GM23248 (cell line): ENCODE measurements at regions not wholly inside any gene's neighbourhood (a gene's known extent, or its start where the extent isn't known, plus 50 kb on each side); places are given as distances from the start of the nearest gene placed in this dataset.

Source experiments
- DNase-seq: peaks from one replicate; pipeline ENCODE4 v3.0.0-alpha.2; 2015
- H2AFZ ChIP-seq: fragments of 200-600 bp; sonication (generic); 2 replicates; pipeline ENCODE4 v1.6.1; 2016; ENCODE audit warnings: antibody characterized with exemption
- H3F3A ChIP-seq: fragments of 200-600 bp; sonication (generic); 2 replicates; pipeline ENCODE4 v1.6.1; 2016; ENCODE audit warnings: mild to moderate bottlenecking, antibody characterized with exemption, mixed run types; ENCODE audit not compliant: insufficient read depth
- H3K27ac ChIP-seq: fragments of 200-600 bp; sonication (generic); 2 replicates; pipeline ENCODE4 v1.5.1; 2016; ENCODE audit warnings: mild to moderate bottlenecking
- H3K27me3 ChIP-seq: fragments of 200-600 bp; sonication (generic); replicated peaks from 2 replicates; pipeline ENCODE4 v1.6.1; 2016; ENCODE audit warnings: mild to moderate bottlenecking; ENCODE audit not compliant: insufficient read depth
- H3K36me3 ChIP-seq: fragments of 200-600 bp; sonication (generic); 2 replicates; pipeline ENCODE4 v1.6.1; 2016; ENCODE audit warnings: low read depth, mild to moderate bottlenecking
- H3K4me1 ChIP-seq: fragments of 200-600 bp; sonication (generic); 2 replicates; pipeline ENCODE4 v1.6.1; 2016; ENCODE audit warnings: mild to moderate bottlenecking; ENCODE audit not compliant: insufficient read depth
- H3K4me2 ChIP-seq: fragments of 200-600 bp; sonication (generic); one replicate; pipeline ENCODE4 v1.6.1; 2016; ENCODE audit warnings: mild to moderate bottlenecking; ENCODE audit not compliant: unreplicated experiment
- H3K4me3 ChIP-seq: fragments of 200-600 bp; sonication (generic); 2 replicates; pipeline ENCODE4 v1.5.1; 2016; ENCODE audit warnings: mild to moderate bottlenecking
- H3K79me2 ChIP-seq: fragments of 200-600 bp; sonication (generic); 2 replicates; pipeline ENCODE4 v1.6.1; 2016; ENCODE audit warnings: mild to moderate bottlenecking; ENCODE audit not compliant: insufficient read depth
- H3K9ac ChIP-seq: fragments of 200-600 bp; sonication (generic); 2 replicates; pipeline ENCODE4 v1.6.1; 2016; ENCODE audit warnings: mild to moderate bottlenecking
- H3K9me2 ChIP-seq: fragments of 200-600 bp; sonication (generic); 2 replicates; pipeline ENCODE4 v1.6.1; 2016; ENCODE audit warnings: mixed run types, mild to moderate bottlenecking, moderate library complexity; ENCODE audit not compliant: insufficient read depth
- H3K9me3 ChIP-seq: fragments of 200-600 bp; sonication (generic); one replicate; pipeline ENCODE4 v1.6.1; 2017; ENCODE audit warnings: low read depth
- H4K20me1 ChIP-seq: fragments of 200-600 bp; sonication (generic); 2 replicates; pipeline ENCODE4 v1.6.0; 2016; ENCODE audit not compliant: insufficient read depth
- EZH2 ChIP-seq: fragments of 200-600 bp; sonication (generic); IDR thresholded peaks from 2 replicates; pipeline ENCODE4 v1.6.1; 2018; ENCODE audit warnings: antibody characterized with exemption, mild to moderate bottlenecking; ENCODE audit not compliant: insufficient read depth, poor library complexity, severe bottlenecking
- EZH2phosphoT487 ChIP-seq: fragments of 200-600 bp; sonication (generic); IDR thresholded peaks from 2 replicates; pipeline ENCODE4 v1.6.1; 2018; ENCODE audit warnings: antibody characterized with exemption, moderate library complexity, mild to moderate bottlenecking, low read depth; ENCODE audit not compliant: insufficient read depth
- WGBS, 2 experiments: methylation state at CpG; one replicate each; pipeline ENCODE4 v1.1.6; 2015 to 2017; ENCODE audit warnings: low lambda C conversion rate in 2 of 2, low coverage in 1 of 2; ENCODE audit errors: missing lambda C conversion rate in 2 of 2; 5-methylcytosine and 5-hydroxymethylcytosine counted together
- in situ Hi-C: fragments of 300-500 bp; cut with MboI; formaldehyde crosslinking; loops from 2 replicates; pipeline ENCODE4 v1.15.0; 2020

DNA sequence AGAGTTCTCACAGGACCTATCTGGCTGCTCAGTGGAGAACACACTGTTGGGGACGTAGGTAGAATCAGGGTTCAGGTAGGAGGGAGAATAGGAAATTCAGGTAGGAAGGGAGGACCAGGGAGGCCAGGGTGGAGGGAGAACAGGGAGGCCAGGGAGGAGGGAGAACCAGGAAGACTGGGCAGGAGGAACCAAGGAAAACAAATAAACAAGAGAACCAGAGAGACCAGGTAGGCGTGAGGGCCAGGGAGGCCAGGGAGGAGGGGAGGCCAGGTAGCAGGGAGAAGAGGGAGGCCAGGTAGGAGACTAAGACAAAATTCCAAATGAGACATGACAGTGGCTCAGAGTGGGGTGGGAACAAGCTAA lies 337.6 kb downstream of the EIPR1 start:
- Histone ChIP-seq H3K79me2 (no peaks in the 10 kb centered on the region), H3K4me2 (no peak overlapping the region), H3K9ac (no peak overlapping the region), H3K4me3 (no peak overlapping the region), H3K9me2 (no peaks in the 10 kb centered on the region), H4K20me1 (no peaks in the 10 kb centered on the region), H3F3A (no peaks in the 10 kb centered on the region), H2AFZ (no peak overlapping the region), H3K36me3 (no peaks in the 10 kb centered on the region), H3K27ac (no peak overlapping the region), H3K4me1 (no peaks in the 10 kb centered on the region), H3K9me3 (no peaks in the 10 kb centered on the region), H3K27me3 (no peaks in the 10 kb centered on the region)
- no peak for DNase-seq
- 15 to 55% methylated on average over 2 of the region's 2 CpGs for WGBS, 2 experiments
- in situ Hi-C loops, result no loop called here
- no peak for TF ChIP-seq EZH2phosphoT487
- TF ChIP-seq EZH2, result no peak

GRCh38 chr2:3039188-3040065 lies 338.2 kb downstream of the EIPR1 start:
- in situ Hi-C loops, result no loop called here
- DNase-seq, result no peak
- H3K79me2 ChIP-seq, result no peaks in the 10 kb centered on the region
- 33 to 40% methylated on average over 16 of the region's 16 CpGs for WGBS, 2 experiments
- H2AFZ ChIP-seq, result no peak overlapping the region
- no peaks in the 10 kb centered on the region for H3K36me3 ChIP-seq
- no peak overlapping the region for H3K9ac ChIP-seq
- TF ChIP-seq EZH2 (no peak), EZH2phosphoT487 (no peak)
- H3K4me3 ChIP-seq, result no peak overlapping the region
- no peaks in the 10 kb centered on the region for H3K9me2 ChIP-seq
- H4K20me1 ChIP-seq, result no peaks in the 10 kb centered on the region
- no peaks in the 10 kb centered on the region for H3K4me1 ChIP-seq
- no peaks in the 10 kb centered on the region for H3F3A ChIP-seq
- no peaks in the 10 kb centered on the region for H3K9me3 ChIP-seq
- H3K4me2 ChIP-seq, result no peak overlapping the region
- no peaks in the 10 kb centered on the region for H3K27me3 ChIP-seq
- H3K27ac ChIP-seq, result no peak overlapping the region

- in situ Hi-C loops, result no loop called here
- Histone ChIP-seq H3K9ac (no peak overlapping the region), H3K9me3 (no peaks in the 10 kb centered on the region), H3F3A (no peaks in the 10 kb centered on the region), H4K20me1 (no peaks in the 10 kb centered on the region), H3K36me3 (no peaks in the 10 kb centered on the region), H3K4me2 (no peak overlapping the region), H3K4me3 (no peak overlapping the region), H2AFZ (no peak overlapping the region), H3K27ac (no peak overlapping the region), H3K9me2 (no peaks in the 10 kb centered on the region), H3K79me2 (no peaks in the 10 kb centered on the region), H3K27me3 (no peaks in the 10 kb centered on the region), H3K4me1 (no peaks in the 10 kb centered on the region)
- DNase-seq, result no peak
- TF ChIP-seq EZH2, result no peak
- no peak for TF ChIP-seq EZH2phosphoT487
- WGBS, 2 experiments, result 28 to 38% methylated on average over 12 of the region's 12 CpGs
These were observed 339.0 kb downstream of the EIPR1 start for GRCh38 chr2:3038636-3039035.

DNA sequence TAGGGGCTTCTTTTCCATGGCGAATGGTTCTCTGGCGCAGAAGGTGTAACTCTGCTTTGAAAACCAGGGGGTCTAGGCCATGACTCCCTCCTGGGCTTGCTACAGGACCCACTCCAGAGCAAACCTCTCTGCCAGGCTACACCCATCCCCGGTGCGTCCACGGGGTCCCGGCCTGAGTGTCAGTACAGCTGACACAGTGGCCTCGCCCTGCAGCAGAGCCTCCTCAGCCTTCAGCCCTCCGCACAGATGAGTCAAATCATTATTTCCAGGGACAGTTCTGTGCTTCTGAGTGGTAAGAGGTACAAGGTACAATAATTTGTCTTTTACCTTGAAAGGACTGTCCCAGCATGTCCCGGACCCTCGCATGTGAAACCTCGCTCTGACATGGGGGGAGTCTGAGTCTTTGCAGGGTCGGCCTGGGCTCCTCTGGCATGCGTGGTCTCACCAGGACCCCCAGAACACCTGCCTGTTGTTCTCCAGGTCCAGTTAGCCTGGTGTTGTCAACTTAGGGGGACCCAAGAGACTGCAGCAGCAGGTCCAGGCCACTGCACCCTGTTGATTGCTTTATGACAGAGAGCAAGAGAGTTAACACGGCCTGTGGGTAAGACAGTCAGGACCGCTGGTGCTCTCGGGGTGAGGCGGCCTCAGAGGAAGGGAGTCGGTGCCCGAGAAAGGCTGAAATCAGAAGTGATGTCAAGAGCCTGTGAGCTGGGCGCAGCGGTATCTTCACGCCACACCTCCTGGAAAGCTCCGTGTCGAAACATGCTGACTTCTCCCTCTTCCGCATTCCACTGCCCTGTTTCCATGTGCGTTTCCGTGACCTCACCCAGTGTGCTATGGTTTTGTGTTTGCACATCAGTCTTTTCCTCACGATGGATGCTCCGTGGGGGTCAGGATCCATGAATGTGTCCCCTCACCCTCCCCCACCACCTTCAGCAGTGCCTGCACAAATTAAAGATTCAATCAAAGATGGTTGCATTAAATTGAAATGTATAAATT lies 340.1 kb downstream of the EIPR1 start:
- H4K20me1 ChIP-seq, result no peaks in the 10 kb centered on the region
- no peak overlapping the region for H2AFZ ChIP-seq
- H3K9me3 ChIP-seq, result no peaks in the 10 kb centered on the region
- TF ChIP-seq EZH2 (no peak), EZH2phosphoT487 (no peak)
- no peaks in the 10 kb centered on the region for H3K79me2 ChIP-seq
- 59 to 62% methylated on average over 29 of the region's 29 CpGs for WGBS, 2 experiments
- H3K4me3 ChIP-seq, result no peak overlapping the region
- no peak for DNase-seq
- no peaks in the 10 kb centered on the region for H3F3A ChIP-seq
- no peaks in the 10 kb centered on the region for H3K27me3 ChIP-seq
- H3K4me1 ChIP-seq, result no peaks in the 10 kb centered on the region
- no peaks in the 10 kb centered on the region for H3K36me3 ChIP-seq
- in situ Hi-C loops, result no loop called here
- H3K27ac ChIP-seq, result no peak overlapping the region
- H3K9ac ChIP-seq, result no peak overlapping the region
- no peak overlapping the region for H3K4me2 ChIP-seq
- H3K9me2 ChIP-seq, result no peaks in the 10 kb centered on the region
